ENCODE measurements at regions not wholly inside any gene's neighbourhood (a gene's known extent, or its start where the extent isn't known, plus 50 kb on each side); places are given as distances from the start of the nearest gene placed in this dataset.
A peak's percentile ranks its signal among the peaks of the same experiment; 100 is the strongest.
"Not testable (repeated sequence)": the region's sequence is repeated elsewhere in the genome, so short reads cannot be mapped to it uniquely, and the experiment has no call there.

DNA sequence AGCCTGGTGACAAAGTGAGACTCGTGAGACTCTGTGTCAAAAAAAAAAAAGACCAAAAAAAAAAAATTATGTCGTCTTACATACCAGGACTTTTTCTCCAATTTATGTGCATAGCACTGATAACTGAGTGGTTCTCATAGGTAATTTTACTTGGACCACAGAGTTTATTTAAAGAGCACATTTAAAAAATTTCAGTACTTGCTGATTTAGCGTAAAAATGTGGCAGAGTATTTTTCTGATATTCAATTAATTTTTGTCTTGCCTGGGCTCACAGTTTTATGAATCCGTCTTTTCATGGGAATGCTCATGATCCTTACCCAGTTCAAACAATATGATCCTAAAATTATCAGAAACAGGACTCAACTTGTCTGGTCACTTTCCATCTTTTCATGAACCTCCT is 151.0 kb upstream of the ZNF92 start:
- CTCF ChIA-PET: no interaction called here
- Mint-ChIP-seq H3K4me3 (no peak overlapping the region), H3K4me1 (no peaks in the 10 kb centered on the region), H3K9me3 (ENCODE audit: low read depth) (no peaks in the 10 kb centered on the region), H3K27me3 (no peaks in the 10 kb centered on the region), H3K36me3 (ENCODE audit: low read depth) (no peaks in the 10 kb centered on the region), H3K27ac (no peak overlapping the region)
- ATAC-seq (no peak), DNase-seq (no peak)
- POLR2A ChIA-PET: no interaction called here
- intact Hi-C loops (cut with DNase I, micrococcal nuclease): loop anchor here in 1 of 2 experiments (5.0 kb wide), 1 partner anchor 50 kb away; no protein-coding TSS in a partner anchor

- Mint-ChIP-seq H3K4me3 (no peak overlapping the region), H3K27me3 (no peaks in the 10 kb centered on the region), H3K27ac (no peak overlapping the region), H3K4me1 (no peaks in the 10 kb centered on the region), H3K36me3 (ENCODE audit: low read depth) (no peaks in the 10 kb centered on the region), H3K9me3 (ENCODE audit: low read depth) (no peaks in the 10 kb centered on the region)
- no peak for DNase-seq
- intact Hi-C loops (cut with DNase I, micrococcal nuclease): loop anchor here in 1 of 2 experiments (5.0 kb wide), 1 partner anchor 51 kb away; no protein-coding TSS in a partner anchor
- ChIA-PET POLR2A (no interaction called here), CTCF (no interaction called here)
- no peak for ATAC-seq
Measured at GRCh38 chr7:65221683-65222082, 152.0 kb upstream of the ZNF92 start.

DNA sequence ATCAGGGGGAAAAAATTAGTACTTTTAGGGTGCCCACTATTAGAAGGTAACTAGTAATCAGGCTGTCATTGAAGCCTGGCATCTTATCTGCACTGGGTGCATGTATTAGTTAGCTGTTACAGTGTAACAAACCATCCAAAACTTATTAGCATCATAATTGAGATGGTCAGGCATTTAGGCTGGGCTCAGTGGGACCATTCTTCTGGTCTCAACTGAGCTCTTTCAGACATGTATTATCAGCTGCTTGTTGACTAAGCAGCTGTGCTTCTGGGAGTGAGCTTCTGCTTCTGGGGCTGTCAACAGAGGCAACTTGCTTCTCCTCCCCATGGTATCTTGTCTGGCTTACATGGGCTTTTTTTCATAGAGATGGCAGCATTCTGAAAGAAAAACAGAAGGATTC is 154.0 kb upstream of the ZNF92 start:
- intact Hi-C loops (cut with DNase I, micrococcal nuclease): loop anchor here in 1 of 2 experiments (5.0 kb wide), 1 partner anchor 53 kb away; no protein-coding TSS in a partner anchor
- ChIA-PET CTCF (interaction anchor here (2.3 kb wide), 1 partner anchor 87 kb away, joined by 7 read pairs; no protein-coding TSS in a partner anchor), POLR2A (no interaction called here)
- Mint-ChIP-seq H3K27me3 (no peaks in the 10 kb centered on the region), H3K4me3 (no peak overlapping the region), H3K4me1 (no peaks in the 10 kb centered on the region), H3K9me3 (ENCODE audit: low read depth) (no peaks in the 10 kb centered on the region), H3K36me3 (ENCODE audit: low read depth) (no peaks in the 10 kb centered on the region), H3K27ac (no peak overlapping the region)
- no peak for ATAC-seq
- no peak for DNase-seq

- ATAC-seq (no peak), DNase-seq (peak; percentile 75)
- H3K27me3 Mint-ChIP-seq: no peaks in the 10 kb centered on the region
- ChIA-PET POLR2A (no interaction called here), CTCF (interaction anchor here (0.7 to 1.2 kb wide), 2 partner anchors 91 to 164 kb away, joined by 4 to 15 read pairs; no protein-coding TSS in a partner anchor)
- H3K4me1 Mint-ChIP-seq: no peaks in the 10 kb centered on the region
- no peaks in the 10 kb centered on the region for H3K36me3 Mint-ChIP-seq (ENCODE audit: low read depth)
- no peak overlapping the region for H3K4me3 Mint-ChIP-seq
- no peak overlapping the region for H3K27ac Mint-ChIP-seq
- intact Hi-C loops (cut with DNase I, micrococcal nuclease): loop anchor here (1.0 kb wide), 2 partner anchors 91 to 265 kb away; no protein-coding TSS in a partner anchor
- H3K9me3 Mint-ChIP-seq (ENCODE audit: low read depth): no peaks in the 10 kb centered on the region
Measured at GRCh38 chr7:65216469-65216868, 157.2 kb upstream of the ZNF92 start.

DNA sequence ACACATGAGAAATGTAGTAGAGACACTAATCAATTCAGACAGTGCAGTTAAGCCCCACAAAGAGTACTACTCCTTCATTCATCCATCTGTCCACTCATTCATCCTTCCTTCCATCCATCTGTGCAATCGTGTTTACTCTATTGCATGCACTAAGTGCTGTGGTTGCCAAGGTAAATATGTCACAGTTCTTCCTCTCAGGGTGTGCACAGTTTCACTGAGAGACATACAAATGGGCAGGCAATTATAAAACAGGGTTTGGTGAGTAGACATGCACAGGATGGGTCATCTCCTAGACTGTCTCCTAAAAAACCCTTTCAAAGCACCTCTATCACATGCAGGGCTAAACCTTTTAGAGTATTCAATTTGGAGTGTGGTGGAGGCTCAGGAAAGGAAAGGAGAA is 160.4 kb upstream of the ZNF92 start:
- not testable (repeated sequence) for ATAC-seq

DNA sequence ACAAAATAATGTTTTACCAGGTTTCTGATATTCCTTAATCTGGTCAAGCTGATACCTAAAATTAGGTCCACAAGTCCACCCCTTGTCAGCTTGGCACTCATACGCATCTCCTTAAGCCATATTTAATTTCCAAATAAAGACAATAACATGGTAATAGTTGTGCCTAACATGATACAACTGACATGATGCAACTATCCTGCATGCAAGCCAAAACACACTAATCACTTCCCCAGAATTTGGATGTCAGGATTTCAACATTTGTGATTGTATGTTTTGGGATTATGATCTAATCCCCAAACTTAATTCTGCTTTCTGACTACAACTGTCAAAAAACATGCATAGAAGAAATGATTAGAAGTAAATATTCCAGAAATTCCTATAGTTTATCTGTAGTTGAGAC is 174.4 kb upstream of the ZNF92 start:
- CTCF ChIA-PET; H3K9me3 Mint-ChIP-seq (ENCODE audit: low read depth); ATAC-seq; H3K36me3 Mint-ChIP-seq (ENCODE audit: low read depth); intact Hi-C loops (cut with DNase I, micrococcal nuclease); POLR2A ChIA-PET; H3K4me3 Mint-ChIP-seq; H3K27ac Mint-ChIP-seq; H3K27me3 Mint-ChIP-seq; DNase-seq; H3K4me1 Mint-ChIP-seq: not testable (repeated sequence)

More for the DNA sequence above, 160.4 kb upstream of the ZNF92 start:
- intact Hi-C loops (cut with DNase I, micrococcal nuclease); H3K36me3 Mint-ChIP-seq (ENCODE audit: low read depth); H3K4me3 Mint-ChIP-seq; CTCF ChIA-PET; DNase-seq; H3K27ac Mint-ChIP-seq; POLR2A ChIA-PET; H3K4me1 Mint-ChIP-seq; H3K27me3 Mint-ChIP-seq; H3K9me3 Mint-ChIP-seq (ENCODE audit: low read depth): not testable (repeated sequence)

DNA sequence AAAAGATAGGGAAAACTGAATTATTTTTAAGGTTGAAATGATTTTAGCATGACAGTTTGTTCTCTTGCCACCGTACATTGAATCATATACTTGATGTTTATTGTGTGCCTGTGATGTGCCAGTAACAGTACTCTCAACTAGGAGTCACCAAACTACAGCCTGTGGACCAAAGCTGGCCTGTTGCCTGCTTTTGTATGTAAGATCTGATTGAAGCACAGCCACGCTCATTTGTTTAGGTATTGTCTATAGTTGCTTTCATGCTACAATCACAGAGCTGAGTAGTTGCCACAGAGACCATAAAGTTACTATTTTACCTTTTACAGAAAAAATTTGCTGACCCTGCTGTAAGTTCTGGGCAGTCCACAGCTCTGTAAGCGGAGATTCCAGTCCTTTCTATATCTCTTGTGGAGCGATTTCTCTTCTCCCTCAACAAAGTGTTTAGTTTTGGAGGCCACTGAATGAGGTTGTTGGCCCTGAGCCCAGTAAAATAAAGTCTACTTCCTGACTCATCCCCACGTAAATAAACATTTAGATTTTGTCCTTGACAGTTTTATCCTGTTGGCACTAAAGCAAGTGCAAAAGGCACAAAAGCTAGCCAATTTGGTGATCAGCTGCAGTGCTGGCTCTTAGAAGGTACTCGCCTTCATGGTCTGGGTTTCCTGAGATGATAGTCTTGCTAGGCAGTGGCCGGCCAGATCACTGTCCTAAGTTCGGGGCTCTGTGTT is 180.2 kb upstream of the ZNF92 start:
- H3K27me3 Mint-ChIP-seq; H3K9me3 Mint-ChIP-seq (ENCODE audit: low read depth); H3K27ac Mint-ChIP-seq; H3K4me1 Mint-ChIP-seq; ATAC-seq; H3K4me3 Mint-ChIP-seq; CTCF ChIA-PET; H3K36me3 Mint-ChIP-seq (ENCODE audit: low read depth); intact Hi-C loops (cut with DNase I, micrococcal nuclease); DNase-seq; POLR2A ChIA-PET: not testable (repeated sequence)

DNA sequence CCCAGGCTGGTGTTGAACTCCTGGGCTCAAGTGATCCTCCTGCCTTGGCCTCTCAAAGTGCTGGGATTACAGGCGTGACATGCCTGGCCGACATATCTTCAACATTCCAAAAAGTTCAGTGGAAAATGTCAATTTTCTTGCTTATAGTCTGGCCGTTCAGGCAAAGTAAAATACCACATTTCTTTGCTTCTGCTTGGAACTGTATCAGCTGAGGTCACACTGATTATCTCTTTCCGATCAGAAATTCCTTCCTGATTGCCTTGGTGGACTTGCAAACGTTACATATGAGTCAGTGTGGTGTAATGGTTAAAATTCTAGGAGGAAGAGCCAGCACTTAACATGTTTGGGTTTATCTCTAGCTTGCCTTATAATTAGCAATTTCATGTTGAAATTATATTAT is 170.6 kb upstream of the ERV3-1 start:
- not testable (repeated sequence) for DNase-seq

GRCh38 chr7:65150105-65150504 is 143.6 kb upstream of the ERV3-1 start:
- DNase-seq; H3K4me1 Mint-ChIP-seq; POLR2A ChIA-PET; H3K27me3 Mint-ChIP-seq; H3K36me3 Mint-ChIP-seq (ENCODE audit: low read depth); H3K9me3 Mint-ChIP-seq (ENCODE audit: low read depth); CTCF ChIA-PET; ATAC-seq; H3K27ac Mint-ChIP-seq; H3K4me3 Mint-ChIP-seq; intact Hi-C loops (cut with DNase I, micrococcal nuclease): not testable (repeated sequence)

More for the DNA sequence above, 170.6 kb upstream of the ERV3-1 start:
- POLR2A ChIA-PET; H3K27ac Mint-ChIP-seq; CTCF ChIA-PET; H3K4me3 Mint-ChIP-seq; H3K4me1 Mint-ChIP-seq; H3K27me3 Mint-ChIP-seq; H3K9me3 Mint-ChIP-seq (ENCODE audit: low read depth); ATAC-seq; intact Hi-C loops (cut with DNase I, micrococcal nuclease); H3K36me3 Mint-ChIP-seq (ENCODE audit: low read depth): not testable (repeated sequence)

- POLR2A ChIA-PET; intact Hi-C loops (cut with DNase I, micrococcal nuclease); H3K9me3 Mint-ChIP-seq (ENCODE audit: low read depth); H3K4me3 Mint-ChIP-seq; H3K36me3 Mint-ChIP-seq (ENCODE audit: low read depth); DNase-seq; H3K27me3 Mint-ChIP-seq; ATAC-seq; H3K4me1 Mint-ChIP-seq; H3K27ac Mint-ChIP-seq; CTCF ChIA-PET: not testable (repeated sequence)
Measured at GRCh38 chr7:65146118-65146914, 139.8 kb upstream of the ERV3-1 start.

DNA sequence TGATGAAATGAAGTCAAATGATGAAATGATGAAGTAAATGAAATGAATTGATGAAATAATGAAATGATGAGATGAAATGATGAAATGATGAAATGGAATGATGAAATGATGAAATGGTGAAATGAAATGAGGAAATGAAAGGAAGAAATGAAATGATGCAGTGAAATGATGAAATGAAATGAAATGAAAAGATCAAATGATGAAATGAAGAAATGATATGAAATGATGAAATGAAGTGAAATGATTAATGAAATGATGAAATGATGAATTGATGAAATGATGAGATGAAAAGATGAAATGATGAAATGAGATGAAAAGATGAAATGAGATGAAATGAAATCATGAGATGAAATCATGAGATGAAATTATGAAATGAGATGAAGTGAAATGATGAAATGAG is 139.2 kb upstream of the ERV3-1 start:
- H3K36me3 Mint-ChIP-seq (ENCODE audit: low read depth); H3K27me3 Mint-ChIP-seq; H3K27ac Mint-ChIP-seq; H3K4me3 Mint-ChIP-seq; ATAC-seq; CTCF ChIA-PET; DNase-seq; POLR2A ChIA-PET; intact Hi-C loops (cut with DNase I, micrococcal nuclease); H3K9me3 Mint-ChIP-seq (ENCODE audit: low read depth); H3K4me1 Mint-ChIP-seq: not testable (repeated sequence)

GRCh38 chr7:65145008-65145407 is 138.5 kb upstream of the ERV3-1 start:
- H3K36me3 Mint-ChIP-seq (ENCODE audit: low read depth); ATAC-seq; intact Hi-C loops (cut with DNase I, micrococcal nuclease); POLR2A ChIA-PET; H3K27me3 Mint-ChIP-seq; H3K4me3 Mint-ChIP-seq; DNase-seq; CTCF ChIA-PET; H3K9me3 Mint-ChIP-seq (ENCODE audit: low read depth); H3K4me1 Mint-ChIP-seq; H3K27ac Mint-ChIP-seq: not testable (repeated sequence)
